ENCODE measurements at regions not wholly inside any gene's neighbourhood (a gene's known extent, or its start where the extent isn't known, plus 50 kb on each side); places are given as distances from the start of the nearest gene placed in this dataset.
"Not testable (repeated sequence)": the region's sequence is repeated elsewhere in the genome, so short reads cannot be mapped to it uniquely, and the experiment has no call there.

DNA sequence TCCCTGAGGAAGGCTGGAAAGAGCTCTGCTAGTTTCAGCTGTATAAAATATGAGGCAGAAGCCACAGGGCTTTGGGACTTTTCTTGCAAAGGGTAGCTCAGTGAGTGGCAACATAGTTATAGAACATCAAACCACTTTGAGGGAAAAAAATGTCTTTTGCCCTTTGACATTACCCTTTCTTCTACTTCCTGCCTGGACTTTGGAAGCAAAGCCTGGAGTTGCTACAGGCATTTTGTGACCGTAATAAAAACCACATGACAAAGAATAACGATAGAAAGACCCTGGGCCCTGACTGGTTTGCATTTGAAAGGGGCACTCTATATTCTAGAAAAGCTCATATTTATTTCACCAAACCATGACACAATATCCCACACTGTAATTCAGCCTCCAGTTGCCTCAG, 440.9 kb downstream of the DIRAS2 start:
- DNase-seq (ENCODE audit: low read depth in 2 of 2): no peak

DNA sequence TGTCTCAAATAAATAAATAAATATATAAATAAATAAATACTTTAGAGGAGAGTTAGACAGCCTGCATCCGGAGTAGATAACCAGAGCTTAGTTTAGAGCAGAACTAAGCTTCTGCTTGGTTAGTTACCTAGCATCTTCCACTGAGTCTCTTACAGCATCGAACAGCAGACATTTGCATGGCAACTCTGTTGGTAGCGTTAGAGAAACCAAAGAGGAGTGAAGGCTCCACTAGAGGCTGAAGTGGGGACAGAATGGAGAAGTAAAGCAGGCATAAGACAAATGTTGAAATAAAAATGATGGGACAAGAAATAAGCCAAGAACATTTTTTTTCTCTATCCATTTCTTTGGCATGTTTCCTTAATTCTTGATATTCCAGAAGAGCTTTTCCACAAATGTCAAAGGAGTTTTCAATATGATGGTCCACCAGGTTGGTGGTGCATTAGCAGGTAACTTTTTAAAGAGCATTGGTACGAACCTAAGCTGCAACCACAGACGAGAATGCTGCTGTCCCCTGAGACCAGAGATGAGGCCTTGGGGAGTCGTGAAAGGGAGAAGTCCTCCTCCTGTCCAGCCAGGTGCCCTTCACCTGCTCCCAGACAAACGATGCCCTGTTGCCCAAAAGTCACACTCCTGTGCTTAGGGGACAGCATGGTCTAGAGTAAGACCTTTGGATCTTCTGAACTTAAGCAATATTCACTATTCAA, 438.3 kb downstream of the DIRAS2 start:
- no peak for DNase-seq (ENCODE audit: low read depth in 2 of 2)

DNA sequence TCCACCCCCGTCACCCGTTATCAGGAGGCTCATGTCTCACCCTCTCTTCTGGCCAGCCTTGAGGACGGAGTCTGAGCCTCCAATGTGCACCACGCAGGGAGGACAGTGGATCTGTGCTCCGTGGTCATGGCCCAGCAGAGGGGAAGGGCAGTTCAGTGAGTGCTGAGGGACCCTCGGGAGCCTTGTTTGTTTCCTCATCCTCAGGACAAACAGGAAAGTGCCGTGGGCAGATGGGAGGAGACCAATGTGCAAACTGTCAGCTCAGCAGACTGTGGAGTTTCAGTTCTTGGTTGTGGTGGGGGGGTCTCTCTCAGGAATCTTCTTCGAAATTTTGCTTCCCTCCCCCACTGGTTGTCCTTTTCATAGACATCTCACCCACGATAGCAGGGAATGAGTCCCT, 429.6 kb downstream of the DIRAS2 start:
- DNase-seq (ENCODE audit: low read depth in 2 of 2): not testable (repeated sequence)

DNA sequence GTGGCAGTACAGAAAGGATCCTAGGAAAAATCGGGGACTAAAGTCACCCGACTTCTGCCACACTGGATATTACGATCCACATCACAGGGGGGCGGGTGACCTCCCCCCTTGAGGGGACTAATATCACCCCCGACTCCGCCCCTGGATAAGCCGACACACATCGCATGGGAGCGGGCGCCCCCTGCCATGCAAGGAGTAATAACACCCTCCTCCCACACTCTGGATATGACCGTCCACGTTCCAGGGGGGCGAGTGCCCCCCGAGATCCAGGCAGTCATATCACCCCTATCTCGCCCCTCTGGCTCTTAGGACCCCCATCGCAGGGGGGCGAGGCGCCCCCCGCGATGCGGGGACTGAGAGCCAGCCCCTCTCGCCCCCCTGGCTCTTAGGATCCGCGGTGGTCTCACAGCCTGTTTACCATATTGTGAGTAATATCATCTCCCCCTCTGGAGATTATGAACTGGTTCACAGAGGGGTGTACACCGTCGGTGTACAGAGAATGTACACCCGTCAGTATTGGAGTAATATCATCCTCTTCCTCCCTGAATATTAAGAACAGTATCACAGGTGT, 423.0 kb downstream of the DIRAS2 start:
- no peak for DNase-seq (ENCODE audit: low read depth in 2 of 2)

DNA sequence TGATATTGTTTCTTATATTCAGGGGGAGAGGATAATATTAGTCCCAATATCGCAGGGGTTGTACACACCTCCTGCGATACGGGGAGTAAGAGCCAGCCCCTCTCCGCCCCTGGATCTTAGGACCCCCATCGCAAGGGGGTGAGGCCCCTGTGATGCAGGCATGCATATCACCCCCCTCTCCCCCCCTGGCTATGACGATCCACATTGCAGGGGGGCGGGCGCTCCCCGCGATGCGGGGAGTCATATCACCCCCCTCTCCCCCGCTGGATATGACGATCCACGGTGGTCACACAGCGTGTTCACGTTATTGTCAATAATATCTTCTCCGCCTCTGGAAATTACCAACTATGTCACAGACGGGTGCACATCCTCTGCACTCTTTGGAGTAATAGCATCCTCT, 420.7 kb downstream of the DIRAS2 start:
- not testable (repeated sequence) for DNase-seq (ENCODE audit: low read depth in 2 of 2)

DNA sequence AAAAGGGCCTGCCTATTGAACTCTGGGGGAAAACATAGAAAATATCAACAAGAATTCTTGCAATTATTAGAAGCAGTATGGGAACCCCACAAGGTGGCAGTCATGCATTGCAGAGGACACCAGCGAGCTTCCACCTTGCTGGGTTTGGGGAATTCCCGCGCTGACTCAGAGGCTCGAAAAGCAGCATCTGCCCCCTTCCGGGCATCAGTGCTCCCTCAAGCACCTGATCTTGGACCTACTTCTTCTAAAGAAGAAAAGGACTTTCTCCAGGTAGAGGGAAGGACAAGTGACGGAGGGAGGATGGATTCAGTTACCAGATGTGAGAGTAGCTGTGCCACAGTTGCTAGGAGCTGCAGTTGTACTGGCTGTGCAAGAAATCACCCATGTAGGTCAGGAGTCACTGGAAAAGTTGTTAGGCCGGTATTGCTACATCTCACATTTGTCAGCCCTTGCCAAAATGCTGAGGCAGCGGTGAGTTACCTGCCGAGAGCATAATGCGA, 415.7 kb downstream of the DIRAS2 start:
- peak; percentile 6 to 24 for DNase-seq (ENCODE audit: low read depth in 2 of 2)

DNA sequence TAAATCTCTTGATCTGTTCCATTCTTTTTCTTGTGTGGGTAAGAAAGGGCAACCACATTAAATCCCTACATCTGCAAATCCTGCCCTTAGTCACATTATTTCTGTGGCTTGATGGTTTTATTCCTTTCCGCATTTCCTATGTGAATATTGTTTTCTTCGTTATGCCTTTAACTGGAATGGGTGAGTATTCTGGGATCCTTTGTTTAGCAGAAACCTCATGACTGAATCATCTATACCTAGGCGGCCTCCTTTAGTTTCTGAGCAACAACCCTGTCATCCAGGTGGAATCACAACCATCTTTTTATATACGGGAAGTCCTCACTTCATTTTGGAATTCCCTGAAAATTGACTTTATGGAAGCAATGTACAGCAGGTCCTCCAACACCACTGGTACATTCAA, 409.5 kb downstream of the DIRAS2 start:
- DNase-seq (ENCODE audit: low read depth in 2 of 2): not testable (repeated sequence)

DNA sequence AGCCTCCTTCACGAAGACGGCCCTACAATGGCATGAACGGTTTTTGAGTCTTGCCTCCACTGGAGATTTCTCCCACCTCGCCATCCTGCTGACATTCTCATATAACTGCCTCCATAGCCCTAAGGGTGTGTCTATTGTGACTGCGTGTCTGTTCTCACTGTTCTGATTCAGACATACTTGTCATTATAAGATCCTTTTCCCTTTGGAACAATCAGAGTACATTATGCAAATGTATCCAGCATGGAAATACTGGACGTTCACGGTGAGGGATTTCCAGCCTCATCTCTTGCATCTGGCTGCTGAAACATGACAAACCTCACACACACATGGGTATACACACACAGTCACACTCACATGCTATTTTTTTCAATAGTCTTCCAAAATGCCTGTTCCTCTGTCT, 402.1 kb downstream of the DIRAS2 start:
- DNase-seq (ENCODE audit: low read depth in 2 of 2): no peak

DNA sequence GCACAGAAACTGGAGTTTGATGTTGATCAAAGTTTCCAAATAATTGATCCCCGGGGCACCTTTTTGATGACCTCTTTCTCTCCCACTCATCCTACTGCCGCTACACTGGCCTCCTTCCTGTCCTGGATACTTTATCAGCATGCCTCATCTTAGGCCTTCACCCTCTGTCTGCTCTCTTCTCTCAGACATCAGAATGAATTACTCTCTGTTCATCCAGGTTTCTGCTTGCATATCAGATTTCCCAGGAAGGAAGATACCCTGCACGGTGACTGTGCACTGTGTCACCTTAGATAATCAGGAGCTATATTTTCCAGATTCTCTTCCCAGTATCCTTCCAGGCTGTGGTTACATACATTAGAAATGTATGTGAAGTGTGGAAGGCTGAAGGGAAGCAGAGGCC, 397.0 kb downstream of the DIRAS2 start:
- DNase-seq (ENCODE audit: low read depth in 2 of 2): no peak

DNA sequence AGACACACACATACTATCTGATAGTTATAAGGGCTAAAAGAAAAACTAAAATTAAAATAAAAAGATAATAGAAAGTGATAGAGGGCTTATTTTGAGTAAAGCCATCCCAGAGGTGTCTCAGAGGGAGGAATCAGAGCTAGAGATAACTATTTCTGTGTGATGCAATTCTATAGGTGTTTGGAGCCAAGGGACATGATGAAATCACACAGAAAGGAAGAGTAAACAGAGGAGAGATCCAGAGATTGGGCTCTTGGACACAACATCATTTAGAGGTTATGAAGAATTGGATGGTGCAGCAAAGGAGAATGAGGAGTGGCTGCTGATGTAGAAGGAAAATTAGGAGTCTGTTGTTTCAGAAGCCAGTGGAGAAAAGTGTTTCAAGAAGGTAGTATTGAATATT, 393.5 kb downstream of the DIRAS2 start:
- no peak for DNase-seq (ENCODE audit: low read depth in 2 of 2)

DNA sequence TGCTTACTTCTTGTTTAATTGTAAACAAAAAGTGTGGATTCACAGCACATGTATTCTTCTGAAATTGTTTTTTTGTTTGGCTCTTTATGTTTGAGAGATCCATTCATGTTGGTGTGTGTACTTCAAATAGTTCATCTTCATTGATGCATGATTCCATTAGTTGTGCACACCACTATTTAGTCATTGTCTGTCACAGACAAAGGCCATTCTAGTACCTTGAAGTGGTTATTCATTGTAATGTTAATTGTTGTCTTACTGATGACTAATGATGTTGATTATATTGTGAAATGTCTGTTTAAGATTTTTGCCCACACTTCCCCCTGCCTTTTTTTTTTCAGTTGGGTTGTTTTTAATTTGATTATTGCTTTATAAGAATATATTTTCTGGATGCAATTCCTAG, 391.3 kb downstream of the DIRAS2 start:
- no peak for DNase-seq (ENCODE audit: low read depth in 2 of 2)

DNA sequence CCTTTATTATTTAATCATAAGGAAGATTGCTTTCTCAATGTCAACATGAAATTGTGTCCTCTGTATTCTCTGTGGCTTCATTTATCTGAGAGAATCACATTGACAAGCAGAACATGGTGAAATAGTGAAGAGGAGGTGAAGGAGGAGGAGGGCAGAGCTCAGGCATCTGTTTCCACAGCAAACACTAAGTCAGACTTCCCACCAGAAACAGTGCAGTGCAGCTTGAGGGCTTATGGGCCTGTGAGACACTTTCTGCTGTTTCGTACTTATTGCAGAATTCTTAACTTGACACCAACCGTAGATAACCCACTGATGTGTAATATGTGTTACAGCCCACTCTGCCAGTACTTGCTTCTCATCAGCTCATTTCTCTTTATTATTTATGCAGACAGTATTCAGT, 386.3 kb downstream of the DIRAS2 start:
- no peak for DNase-seq (ENCODE audit: low read depth in 2 of 2)

DNA sequence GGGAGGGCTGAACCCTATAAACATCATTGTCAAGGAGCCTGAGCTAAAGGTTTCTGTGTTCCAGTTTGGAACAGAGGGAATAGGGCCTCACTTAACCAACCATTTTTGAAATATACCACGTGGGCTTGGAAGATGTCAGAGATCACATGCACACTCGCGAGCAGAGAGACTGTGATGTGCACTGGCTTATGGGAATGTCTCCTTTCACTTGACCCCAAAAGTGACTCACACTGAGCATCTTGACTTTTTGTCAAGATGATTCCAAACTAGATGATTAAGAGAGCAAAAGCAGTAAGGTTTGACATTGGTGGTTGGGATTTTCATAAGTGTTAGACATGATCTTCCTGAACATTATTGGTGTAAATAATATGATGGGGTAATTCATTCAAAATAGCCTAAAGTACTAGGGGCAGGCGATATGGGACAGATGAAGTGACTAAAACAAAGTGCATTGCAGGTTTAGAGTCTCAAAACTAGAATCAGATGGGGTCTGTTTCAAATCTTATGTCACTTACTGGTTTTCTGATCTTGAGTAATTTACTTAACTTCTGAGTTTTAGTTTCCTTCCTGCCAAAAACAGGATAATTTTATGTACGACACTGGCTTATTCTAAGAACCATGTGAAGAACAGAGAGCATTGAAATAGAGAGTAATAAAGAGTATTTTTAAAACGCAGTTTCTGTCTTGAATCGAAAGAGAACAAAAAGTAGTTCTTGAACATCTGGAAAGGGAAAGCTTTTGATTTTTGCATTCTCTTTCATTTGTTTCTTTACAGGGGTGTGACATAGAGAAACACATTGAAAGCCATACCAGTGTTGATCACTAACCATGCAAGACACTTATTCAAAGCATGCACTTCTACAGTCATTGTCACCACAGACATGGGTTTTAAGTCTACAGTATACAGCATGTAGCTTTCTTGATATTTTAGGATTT, 383.0 kb downstream of the DIRAS2 start:
- DNase-seq (ENCODE audit: low read depth in 2 of 2): no peak

DNA sequence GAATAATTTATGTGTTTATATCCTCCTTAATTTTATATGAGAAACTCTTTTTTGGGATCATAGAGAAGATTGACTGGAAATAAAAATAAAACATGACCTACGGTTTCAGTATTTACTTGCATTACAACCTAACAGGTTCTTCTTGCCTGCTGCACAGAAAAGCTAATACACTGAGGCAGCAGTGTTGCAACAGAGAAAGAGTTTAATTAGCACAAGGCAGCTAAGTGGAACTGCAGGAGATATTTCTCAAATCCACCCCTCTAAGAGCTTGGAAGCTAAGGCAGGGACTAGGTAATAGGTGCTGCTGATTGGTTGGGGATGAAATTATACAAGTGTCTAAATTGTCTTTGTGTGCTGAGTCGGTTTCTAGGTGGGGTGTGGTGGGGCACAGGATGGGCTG, 380.9 kb downstream of the DIRAS2 start:
- no peak for DNase-seq (ENCODE audit: low read depth in 2 of 2)

DNA sequence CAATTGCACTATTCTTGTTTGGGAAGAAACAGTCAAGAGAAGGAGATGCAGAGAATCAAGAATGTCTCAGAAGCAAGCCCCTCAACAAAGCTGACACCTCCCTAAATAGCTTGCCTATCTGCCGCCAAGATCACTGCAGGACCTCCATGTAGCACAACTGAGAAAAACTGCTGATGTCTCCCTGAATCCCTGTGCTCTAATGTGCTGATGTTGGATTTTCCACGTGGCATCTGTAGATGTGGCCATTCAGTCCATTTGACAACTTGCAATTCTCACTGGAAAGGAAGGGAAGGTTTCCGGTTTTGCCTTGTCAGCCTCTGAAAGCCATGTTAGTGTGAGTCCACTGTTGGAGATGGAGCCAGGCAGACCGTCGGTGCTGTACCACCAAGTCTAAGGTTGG, 374.0 kb downstream of the DIRAS2 start:
- DNase-seq (ENCODE audit: low read depth in 2 of 2): no peak

DNA sequence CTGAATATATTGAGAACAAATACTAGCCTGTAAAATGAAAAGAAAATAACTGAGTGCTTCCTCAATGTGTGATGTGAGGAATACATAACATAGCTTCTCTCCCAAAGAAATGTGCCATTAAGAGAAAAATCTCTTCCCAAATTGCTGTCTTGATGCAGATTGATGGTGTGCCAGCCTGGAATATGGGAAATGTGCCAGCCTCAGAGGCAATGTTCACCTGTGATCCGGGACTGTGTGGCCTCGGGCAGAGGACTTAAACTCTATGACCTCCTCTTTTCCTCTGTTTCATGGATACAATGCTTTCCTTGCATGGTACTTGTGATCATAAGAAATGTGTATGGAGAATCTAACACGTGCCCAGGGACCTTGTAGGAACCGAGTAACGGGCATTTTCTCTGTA, 370.9 kb downstream of the DIRAS2 start:
- no peak for DNase-seq (ENCODE audit: low read depth in 2 of 2)

DNA sequence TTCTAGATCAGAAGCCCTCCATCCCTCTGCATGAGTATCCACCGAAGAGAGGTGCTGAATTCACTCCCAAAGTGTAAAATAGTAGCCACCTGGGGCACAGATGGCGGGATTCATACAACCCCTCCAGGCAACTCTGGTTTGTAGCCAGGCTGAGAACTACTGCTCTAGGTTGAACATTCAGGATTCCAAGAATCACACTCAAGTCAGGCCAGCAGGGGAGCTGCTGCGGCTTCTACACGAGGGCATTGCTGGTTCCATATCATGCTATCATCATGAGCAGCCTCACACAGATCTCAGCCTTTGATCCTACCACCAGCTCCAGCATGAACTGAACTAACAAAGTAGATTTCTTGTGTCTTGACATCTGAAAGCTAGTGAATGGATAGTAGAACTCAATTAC, 367.9 kb downstream of the DIRAS2 start:
- no peak for DNase-seq (ENCODE audit: low read depth in 2 of 2)

DNA sequence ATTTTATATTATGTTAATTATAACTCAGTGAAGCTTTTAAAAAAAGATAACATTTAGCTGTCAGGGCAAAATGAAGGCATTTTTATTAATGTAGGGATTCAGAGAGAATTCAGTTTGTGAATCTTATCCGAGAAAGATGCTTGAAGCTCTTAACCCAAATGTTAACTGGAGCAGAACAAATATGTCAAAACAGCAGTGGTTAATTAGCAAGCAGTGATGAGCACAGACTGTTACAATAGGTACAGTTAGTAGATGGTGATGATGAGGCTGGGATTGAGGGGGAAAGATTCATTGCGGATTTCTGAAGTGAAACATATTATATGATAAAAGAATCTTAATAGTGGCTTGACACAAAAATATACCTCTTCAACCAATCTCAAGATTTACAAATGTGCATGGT, 356.7 kb downstream of the DIRAS2 start:
- no peak for DNase-seq (ENCODE audit: low read depth in 2 of 2)

DNA sequence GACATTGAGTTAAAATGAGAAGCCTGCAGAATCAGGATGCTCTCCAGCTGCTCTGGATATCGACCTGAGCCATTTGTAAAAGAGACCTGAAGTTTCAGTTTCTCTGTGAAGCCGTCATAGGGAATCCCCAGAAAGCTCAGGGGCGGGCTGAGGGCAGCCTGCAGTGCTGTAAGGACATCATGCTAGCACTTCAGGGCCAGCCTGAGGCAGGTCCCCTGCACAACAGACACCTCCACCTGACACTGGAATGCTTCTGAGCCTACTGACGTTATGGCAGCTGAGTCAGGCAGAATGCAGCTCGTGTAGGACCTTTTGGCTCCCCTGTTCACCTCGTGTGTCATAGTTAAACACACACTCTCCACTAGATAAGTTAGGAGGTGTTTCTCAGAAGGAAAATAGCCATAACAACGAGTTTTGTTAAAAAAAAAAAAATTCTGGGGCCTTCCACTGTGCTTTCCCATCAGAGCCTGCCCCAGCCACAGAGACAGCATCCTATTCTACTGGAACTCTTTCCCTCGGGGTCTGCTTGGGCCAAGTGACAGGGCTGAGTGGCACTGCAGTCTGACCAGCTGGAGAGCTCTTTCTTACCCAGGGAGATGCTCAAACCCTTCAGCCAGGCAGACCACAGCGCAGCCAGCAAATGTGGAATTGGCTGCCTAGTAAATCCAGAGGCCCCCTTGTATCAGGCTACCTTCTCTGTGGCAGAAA, 354.9 kb downstream of the DIRAS2 start:
- DNase-seq (ENCODE audit: low read depth in 2 of 2): no peak

DNA sequence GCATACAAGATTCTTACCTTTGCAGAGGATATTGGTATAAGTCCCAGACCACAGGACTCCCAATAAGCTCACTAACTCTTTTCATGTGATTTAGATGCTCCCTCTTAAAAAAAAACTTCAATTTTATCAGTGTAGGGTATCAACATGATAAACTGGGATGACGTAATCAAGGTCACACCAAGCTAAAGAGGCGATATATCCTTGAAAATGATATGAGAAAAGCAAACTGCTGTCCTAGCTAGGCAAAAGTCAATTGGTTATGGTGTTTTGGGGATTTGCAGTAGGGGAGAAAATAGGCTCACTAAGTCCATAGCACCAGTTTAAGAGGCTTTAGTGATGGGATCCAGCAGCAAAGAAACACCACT, 354.4 kb downstream of the DIRAS2 start:
- DNase-seq (ENCODE audit: low read depth in 2 of 2): no peak

DNA sequence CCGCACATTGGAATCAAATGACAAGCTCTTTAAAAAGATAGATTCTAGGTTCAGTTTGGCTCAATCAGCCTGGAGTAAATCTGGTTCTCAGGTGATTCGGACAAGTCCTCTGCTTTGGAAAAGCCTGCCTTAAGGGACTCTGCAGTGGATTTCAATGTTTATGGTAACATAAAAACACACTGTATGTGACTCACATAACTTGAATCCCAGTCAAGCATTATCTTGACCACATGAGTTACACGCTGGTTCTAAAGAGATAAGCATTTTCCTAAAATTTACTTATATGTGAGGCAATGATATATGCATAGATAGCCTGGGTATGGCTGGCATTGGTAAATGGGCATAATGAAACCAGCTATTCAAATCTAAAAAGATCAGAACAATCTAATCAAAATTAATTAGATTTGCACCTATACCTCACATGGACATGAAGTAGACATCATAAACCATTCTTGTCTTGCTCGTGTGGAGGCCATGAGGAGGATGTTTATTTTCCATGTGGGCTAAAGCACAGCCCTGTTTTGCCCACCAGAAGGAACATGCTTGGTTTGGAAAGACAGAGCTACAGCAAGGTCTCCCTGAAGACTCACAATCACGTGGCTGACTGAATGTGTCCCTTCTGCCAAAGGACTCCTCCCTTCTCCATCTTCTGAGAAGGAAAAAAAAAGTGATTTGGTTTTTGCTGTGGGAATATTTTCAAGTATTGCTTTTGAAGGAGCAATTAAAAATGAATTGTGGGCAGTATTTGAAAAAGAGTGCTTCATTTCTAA, 351.7 kb downstream of the DIRAS2 start:
- DNase-seq (ENCODE audit: low read depth in 2 of 2): no peak

All from stimulated activated CD4-positive, alpha-beta T cell treated with anti-CD3 and anti-CD28 coated beads, Interleukin-1b, Interleukin-23, amount 100 ng/mL, for 1 hour (primary cell).